MCF 10A (cell line): ENCODE measurements at regions not wholly inside any gene's neighbourhood (a gene's known extent, or its start where the extent isn't known, plus 50 kb on each side); places are given as distances from the start of the nearest gene placed in this dataset.
A peak's percentile ranks its signal among the peaks of the same experiment; 100 is the strongest.

Source experiments
- BruUV-seq: library from RNA; stranded (reverse); fragments of 400-500 nt; replicated peaks from 2 replicates; lab custom pipeline; 2021; lab: Mats Ljungman, UMichigan
- CTCF ChIA-PET: fragments of 300-600 bp; sonication (Branson Sonifier 250); formaldehyde crosslinking; extraction: SDS; loops from one replicate; lab custom pipeline; 2021; ENCODE audit warnings: antibody characterized with exemption, inconsistent platforms; lab: Yijun Ruan, JAX
- POLR2A ChIA-PET: fragments of 300-600, 350-650 bp; sonication (Branson Sonifier 250); formaldehyde crosslinking; extraction: SDS; loops from one replicate; lab custom pipeline; 2020; ENCODE audit warnings: antibody characterized with exemption, inconsistent platforms; lab: Yijun Ruan, JAX
- DNase-seq: peaks from one replicate; pipeline ENCODE4 v3.0.0-alpha.2; 2018; ENCODE audit not compliant: unreplicated experiment
- H3K27ac Mint-ChIP-seq: one replicate; pipeline ENCODE4 v1.8.0; 2022; ENCODE audit warnings: mild to moderate bottlenecking, low read depth, mixed read lengths; ENCODE audit not compliant: unreplicated experiment
- H3K27me3 Mint-ChIP-seq: one replicate; pipeline ENCODE4 v1.8.0; 2022; ENCODE audit warnings: mixed read lengths; ENCODE audit not compliant: insufficient read depth, unreplicated experiment
- H3K36me3 Mint-ChIP-seq: one replicate; pipeline ENCODE4 v1.8.0; 2022; ENCODE audit warnings: mild to moderate bottlenecking, moderate library complexity, mixed read lengths; ENCODE audit not compliant: insufficient read depth, unreplicated experiment
- H3K4me1 Mint-ChIP-seq: one replicate; pipeline ENCODE4 v1.8.0; 2022; ENCODE audit warnings: mixed read lengths; ENCODE audit not compliant: insufficient read depth, unreplicated experiment
- H3K4me3 Mint-ChIP-seq: one replicate; pipeline ENCODE4 v1.8.0; 2022; ENCODE audit warnings: mild to moderate bottlenecking, moderate library complexity, mixed read lengths; ENCODE audit not compliant: unreplicated experiment
- H3K9me3 Mint-ChIP-seq: one replicate; pipeline ENCODE4 v1.8.0; 2022; ENCODE audit warnings: mixed read lengths; ENCODE audit not compliant: unreplicated experiment
- CTCF ChIP-seq: fragments of 200-600 bp; IDR thresholded peaks from one replicate; pipeline ENCODE4 v1.8.0; 2022; ENCODE audit warnings: antibody characterized with exemption, mild to moderate bottlenecking; ENCODE audit not compliant: unreplicated experiment
- intact Hi-C: fragments of 100-400 bp; cut with micrococcal nuclease; formaldehyde crosslinking; loops from 2 replicates; pipeline ENCODE4 v1.14.1; 2022

GRCh38 chr6:148179786-148180185 lies 162.9 kb upstream of the SASH1 start:
- Mint-ChIP-seq H3K36me3 (no peaks in the 10 kb centered on the region), H3K4me3 (no peak overlapping the region), H3K27me3 (no peaks in the 10 kb centered on the region), H3K27ac (peak overlapping the region; percentile 69), H3K9me3 (no peaks in the 10 kb centered on the region), H3K4me1 (no peaks in the 10 kb centered on the region)
- ChIA-PET POLR2A (interaction anchor here (0.7 to 2.3 kb wide), 8 partner anchors 13 to 287 kb away, joined by 3 to 23 read pairs (median 4); no protein-coding TSS in a partner anchor), CTCF (interaction anchor here (0.5 to 5.1 kb wide), 31 partner anchors 9 to 805 kb away, joined by 3 to 92 read pairs (median 4); no protein-coding TSS in a partner anchor)
- TF ChIP-seq CTCF, result peak; percentile 60
- peak; percentile 56 for DNase-seq
- intact Hi-C loops, result loop anchor here (5.0 kb wide), 1 partner anchor 163 kb away; the partner anchor contains the start of gene SASH1
- no TSS peak for BruUV-seq

- no TSS peak for BruUV-seq
- no peak overlapping the region for H3K4me3 Mint-ChIP-seq
- CTCF ChIA-PET, result interaction anchor here (0.6 to 5.1 kb wide), 3 partner anchors 10 to 225 kb away, joined by 3 to 92 read pairs (median 29); no protein-coding TSS in a partner anchor
- POLR2A ChIA-PET, result no interaction called here
- H3K4me1 Mint-ChIP-seq, result no peaks in the 10 kb centered on the region
- H3K9me3 Mint-ChIP-seq, result no peaks in the 10 kb centered on the region
- DNase-seq, result no peak
- intact Hi-C loops, result no loop called here
- H3K36me3 Mint-ChIP-seq, result no peaks in the 10 kb centered on the region
- H3K27ac Mint-ChIP-seq, result no peak overlapping the region
- H3K27me3 Mint-ChIP-seq, result no peaks in the 10 kb centered on the region
- TF ChIP-seq CTCF, result no peak
Observed at GRCh38 chr6:148182378-148182777, 160.3 kb upstream of the SASH1 start.

- Mint-ChIP-seq H3K4me1 (peaks cover 6% of the 10 kb centered on the region), H3K27ac (no peak overlapping the region), H3K9me3 (no peaks in the 10 kb centered on the region), H3K4me3 (no peak overlapping the region), H3K36me3 (no peaks in the 10 kb centered on the region), H3K27me3 (no peaks in the 10 kb centered on the region)
- intact Hi-C loops, result no loop called here
- no peak for TF ChIP-seq CTCF
- ChIA-PET CTCF (interaction anchor here (0.6 to 5.1 kb wide), 3 partner anchors 18 to 69 kb away, joined by 3 to 92 read pairs (median 7); no protein-coding TSS in a partner anchor), POLR2A (no interaction called here)
- no peak for DNase-seq
- no TSS peak for BruUV-seq
Observed at GRCh38 chr6:148183776-148184175, 158.9 kb upstream of the SASH1 start.

GRCh38 chr6:148186916-148187315 lies 155.7 kb upstream of the SASH1 start:
- Mint-ChIP-seq H3K36me3 (no peaks in the 10 kb centered on the region), H3K9me3 (no peaks in the 10 kb centered on the region), H3K4me1 (peaks cover 18% of the 10 kb centered on the region), H3K27me3 (no peaks in the 10 kb centered on the region), H3K27ac (peak overlapping the region; percentile 31), H3K4me3 (no peak overlapping the region)
- CTCF ChIA-PET, result interaction anchor here (0.8 to 4.6 kb wide), 5 partner anchors 10 to 277 kb away, joined by 3 to 22 read pairs (median 4); no protein-coding TSS in a partner anchor
- TF ChIP-seq CTCF, result no peak
- DNase-seq, result no peak
- BruUV-seq, result no TSS peak
- intact Hi-C loops, result no loop called here
- POLR2A ChIA-PET, result interaction anchor here (1.2 to 2.0 kb wide), 5 partner anchors 10 to 64 kb away, joined by 4 to 7 read pairs (median 7); no protein-coding TSS in a partner anchor
